Fibroblast of lung (primary cell): ENCODE measurements at regions not wholly inside any gene's neighbourhood (a gene's known extent, or its start where the extent isn't known, plus 50 kb on each side); places are given as distances from the start of the nearest gene placed in this dataset.

Experiments
- DNase-seq, 2 donors: peaks; one replicate each; pipeline versions ENCODE4 v3.0.0 to v3.0.0-alpha.2; 2010; ENCODE audit warnings: low read depth in 2 of 2
- H2AFZ ChIP-seq: 2 replicates; pipeline ENCODE4 v1.5.1; 2012; ENCODE audit warnings: low read length, control low read depth, inconsistent platforms
- H3K27ac ChIP-seq: 2 replicates; pipeline ENCODE4 v1.5.1; 2011; ENCODE audit warnings: low read length, control low read depth; ENCODE audit not compliant: insufficient read depth
- H3K27me3 ChIP-seq: 2 replicates; pipeline ENCODE4 v1.5.1; 2011; ENCODE audit warnings: mild to moderate bottlenecking, low read length; ENCODE audit not compliant: control insufficient read depth, insufficient read depth
- H3K36me3 ChIP-seq: 2 replicates; pipeline ENCODE4 v1.5.1; 2011; ENCODE audit warnings: low read length; ENCODE audit not compliant: control insufficient read depth, insufficient read depth
- H3K4me1 ChIP-seq: 2 replicates; pipeline ENCODE4 v1.5.1; 2011; ENCODE audit warnings: low read length; ENCODE audit not compliant: control insufficient read depth, insufficient read depth; ENCODE audit errors: extremely low read depth
- H3K4me2 ChIP-seq: 2 replicates; pipeline ENCODE4 v1.5.1; 2011; ENCODE audit warnings: low read length, control low read depth; ENCODE audit not compliant: insufficient read depth; ENCODE audit errors: extremely low read depth
- H3K4me3 ChIP-seq, 4 experiments: fragments of 200-600 bp in 1 of 4; sonication (generic) in 1 of 4; replicated peaks in 1 of 4; 2 replicates each; pipeline ENCODE4 v1.5.1; 2011 to 2016; ENCODE audit warnings: low read length in 4 of 4, low read depth in 3 of 4, mild to moderate bottlenecking in 3 of 4, control low read depth in 2 of 4, inconsistent platforms in 1 of 4, mixed read lengths in 1 of 4; ENCODE audit not compliant: insufficient read depth in 1 of 4; ENCODE audit errors: control extremely low read depth in 1 of 4
- H3K79me2 ChIP-seq: 2 replicates; pipeline ENCODE4 v1.5.1; 2012; ENCODE audit warnings: mild to moderate bottlenecking, low read length, inconsistent platforms; ENCODE audit not compliant: control insufficient read depth, insufficient read depth
- H3K9ac ChIP-seq: 2 replicates; pipeline ENCODE4 v1.5.1; 2011; ENCODE audit warnings: mild to moderate bottlenecking, low read length, control low read depth; ENCODE audit not compliant: insufficient read depth
- H3K9me3 ChIP-seq: 2 replicates; pipeline ENCODE4 v1.5.1; 2012; ENCODE audit warnings: low read depth, low read length; ENCODE audit not compliant: control insufficient read depth, insufficient read depth
- H4K20me1 ChIP-seq: 2 replicates; pipeline ENCODE4 v1.5.1; 2011; ENCODE audit warnings: low read length; ENCODE audit not compliant: control insufficient read depth, insufficient read depth; ENCODE audit errors: extremely low read depth
- CTCF ChIP-seq, 2 donors: IDR thresholded peaks in 1 of 2; conservative IDR thresholded peaks in 1 of 2; 1 replicate in 1 of 2; 2 replicates in 1 of 2; pipeline ENCODE4 v1.5.1; 2011 to 2012; ENCODE audit warnings: low read length in 2 of 2, control low read depth in 1 of 2, inconsistent platforms in 1 of 2, low read depth in 1 of 2, mild to moderate bottlenecking in 1 of 2
- EZH2 ChIP-seq: IDR thresholded peaks from 2 replicates; pipeline ENCODE4 v1.5.1; 2012; ENCODE audit warnings: low read length, control low read depth, mild to moderate bottlenecking; ENCODE audit errors: missing control alignments

- H3K27me3 ChIP-seq: no peaks in the 10 kb centered on the region
- no peak for DNase-seq
- no peak overlapping the region for H2AFZ ChIP-seq
- TF ChIP-seq EZH2: no peak
- TF ChIP-seq CTCF (conservative IDR thresholded peaks at IDR 0.05 in 1 of 2, IDR thresholded peaks at IDR 0.05 in 1 of 2; ENCODE audit: low read depth in 1 of 2, low read length in 2 of 2): no peak
- H3K9ac ChIP-seq: no peak overlapping the region
- H4K20me1 ChIP-seq: no peaks in the 10 kb centered on the region
- no peaks in the 10 kb centered on the region for H3K36me3 ChIP-seq
- H3K79me2 ChIP-seq: no peaks in the 10 kb centered on the region
- H3K4me2 ChIP-seq: no peak overlapping the region
- H3K27ac ChIP-seq: no peak overlapping the region
- no peaks in the 10 kb centered on the region for H3K9me3 ChIP-seq
- H3K4me1 ChIP-seq: no peaks in the 10 kb centered on the region
- no peak overlapping the region for H3K4me3 ChIP-seq
Measured at GRCh38 chr3:177322881-177323280, 125.6 kb upstream of the TBL1XR1 start.

GRCh38 chr3:177329854-177330253 lies 132.6 kb upstream of the TBL1XR1 start:
- no peaks in the 10 kb centered on the region for H4K20me1 ChIP-seq
- no peak overlapping the region for H3K4me2 ChIP-seq
- TF ChIP-seq CTCF (conservative IDR thresholded peaks at IDR 0.05 in 1 of 2, IDR thresholded peaks at IDR 0.05 in 1 of 2; ENCODE audit: low read depth in 1 of 2, low read length in 2 of 2) (no peak), EZH2 (no peak)
- DNase-seq: no peak
- H3K36me3 ChIP-seq: no peaks in the 10 kb centered on the region
- H3K9me3 ChIP-seq: no peaks in the 10 kb centered on the region
- H3K27me3 ChIP-seq: no peaks in the 10 kb centered on the region
- no peak overlapping the region for H3K9ac ChIP-seq
- no peak overlapping the region for H3K4me3 ChIP-seq
- no peaks in the 10 kb centered on the region for H3K4me1 ChIP-seq
- no peak overlapping the region for H2AFZ ChIP-seq
- H3K27ac ChIP-seq: no peak overlapping the region
- H3K79me2 ChIP-seq: no peaks in the 10 kb centered on the region

GRCh38 chr3:177330779-177331178 lies 133.5 kb upstream of the TBL1XR1 start:
- Histone ChIP-seq H3K4me1 (no peaks in the 10 kb centered on the region), H3K9ac (no peak overlapping the region), H3K4me2 (no peak overlapping the region)

More at GRCh38 chr3:177330779-177331178, 133.5 kb upstream of the TBL1XR1 start:
- H3K27me3 ChIP-seq: no peaks in the 10 kb centered on the region
- H3K9me3 ChIP-seq: no peaks in the 10 kb centered on the region
- no peaks in the 10 kb centered on the region for H3K36me3 ChIP-seq
- H3K4me3 ChIP-seq: no peak overlapping the region
- H2AFZ ChIP-seq: no peak overlapping the region
- no peak overlapping the region for H3K27ac ChIP-seq
- no peaks in the 10 kb centered on the region for H4K20me1 ChIP-seq
- no peaks in the 10 kb centered on the region for H3K79me2 ChIP-seq
- no peak for DNase-seq
- TF ChIP-seq CTCF (conservative IDR thresholded peaks at IDR 0.05 in 1 of 2, IDR thresholded peaks at IDR 0.05 in 1 of 2; ENCODE audit: low read depth in 1 of 2, low read length in 2 of 2) (no peak), EZH2 (no peak)
